ENCODE measurements at regions not wholly inside any gene's neighbourhood (a gene's known extent, or its start where the extent isn't known, plus 50 kb on each side); places are given as distances from the start of the nearest gene placed in this dataset.

GRCh38 chr4:115850799-115851509, 737.5 kb upstream of the NDST4 start:
- no peak for TF ChIP-seq POLR2A (IDR thresholded peaks at IDR 0.05)
- TF ChIP-seq CTCF (IDR thresholded peaks at IDR 0.05) = no peak
